HCT116 (cell line): ENCODE measurements at regions not wholly inside any gene's neighbourhood (a gene's known extent, or its start where the extent isn't known, plus 50 kb on each side); places are given as distances from the start of the nearest gene placed in this dataset.

Experiments
- ATAC-seq: fragments of 200-7000 bp; cut with Tn5 transposase; 2 replicates; pipeline ENCODE4 v1.9.1; 2020; ENCODE audit warnings: mild to moderate bottlenecking, moderate library complexity
- BruUV-seq: library from RNA; stranded (reverse); fragments of 400-500 nt; replicated peaks from 2 replicates; lab custom pipeline; 2021; lab: Mats Ljungman, UMichigan
- CTCF ChIA-PET: fragments of 300-600 bp; sonication (Branson Sonifier 250); formaldehyde crosslinking; loops from one replicate; lab custom pipeline; 2021; ENCODE audit warnings: antibody characterized with exemption; lab: Charles Lee
- POLR2A ChIA-PET: fragments of 300-600, 350-600 bp; sonication (Branson Sonifier 250); formaldehyde crosslinking; loops from one replicate; lab custom pipeline; 2021; ENCODE audit warnings: antibody characterized with exemption; lab: Charles Lee
- RAD21 ChIA-PET, 2 experiments: fragments of 300-600 bp; sonication (Branson Sonifier 250); formaldehyde crosslinking; loops; one replicate each; lab custom pipeline; 2023; ENCODE audit warnings: low total read pairs in 2 of 2; ENCODE audit not compliant: uncharacterized antibody in 2 of 2, unreplicated experiment in 2 of 2, low non-redundant PET in 1 of 2; lab: Charles Lee
- DNase-seq: peaks from one replicate; pipeline ENCODE4 v3.0.0-alpha.2; 2010; ENCODE audit warnings: low read depth, low spot score
- H2AFZ ChIP-seq: fragments of 200-600 bp; shearing (Covaris generic), sonication (generic); 2 replicates; pipeline ENCODE4 v1.6.1; 2017; ENCODE audit warnings: low read depth, mixed run types, mixed read lengths, antibody characterized with exemption, low read length; ENCODE audit not compliant: poor library complexity, severe bottlenecking
- H3K27ac ChIP-seq: 2 replicates; pipeline ENCODE4 v1.5.1; 2012; ENCODE audit warnings: low read depth, low read length
- H3K27me3 ChIP-seq: fragments of 200-600 bp; sonication (generic); 2 replicates; pipeline ENCODE4 v1.6.1; 2016; ENCODE audit warnings: mixed run types, low read length, mixed read lengths; ENCODE audit not compliant: insufficient read depth
- H3K36me3 ChIP-seq, 2 experiments: fragments of 200-500 bp in 1 of 2; fragments of 200-600 bp in 1 of 2; sonication (Bioruptor generic) in 1 of 2; sonication (generic) in 1 of 2; 2 replicates each; pipeline versions ENCODE4 v1.5.1 to v1.6.1; 2014 to 2016; ENCODE audit warnings: low read length in 2 of 2, inconsistent platforms in 1 of 2, mixed read lengths in 1 of 2, mixed run types in 1 of 2; ENCODE audit not compliant: insufficient read depth in 2 of 2, control insufficient read depth in 1 of 2
- H3K4me1 ChIP-seq, 2 experiments: fragments of 200-600 bp in 1 of 2; sonication (generic) in 1 of 2; 2 replicates each; pipeline versions ENCODE4 v1.5.1 to v1.6.1; 2012 to 2017; ENCODE audit warnings: low read length in 2 of 2, inconsistent platforms in 1 of 2, mild to moderate bottlenecking in 1 of 2, mixed read lengths in 1 of 2, mixed run types in 1 of 2, moderate library complexity in 1 of 2; ENCODE audit not compliant: insufficient read depth in 2 of 2, control insufficient read depth in 1 of 2
- H3K4me2 ChIP-seq: fragments of 200-600 bp; sonication (generic); 2 replicates; pipeline ENCODE4 v1.6.1; 2017; ENCODE audit warnings: mixed run types, low read length, mixed read lengths
- H3K4me3 ChIP-seq, 2 experiments: fragments of 200-600 bp in 1 of 2; sonication (generic) in 1 of 2; replicated peaks in 1 of 2; 2 replicates each; pipeline ENCODE4 v1.5.1; 2011 to 2016; ENCODE audit warnings: low read length in 2 of 2, control low read depth in 1 of 2, low read depth in 1 of 2, mild to moderate bottlenecking in 1 of 2, mixed read lengths in 1 of 2, mixed run types in 1 of 2
- H3K79me2 ChIP-seq: fragments of 200-600 bp; sonication (generic); 2 replicates; pipeline ENCODE4 v1.6.1; 2017; ENCODE audit warnings: mild to moderate bottlenecking, mixed run types, low read length, moderate library complexity, mixed read lengths; ENCODE audit not compliant: insufficient read depth
- H3K9ac ChIP-seq: fragments of 200-600 bp; sonication (generic); 2 replicates; pipeline ENCODE4 v1.6.1; 2016; ENCODE audit warnings: low read length, mixed read lengths
- H3K9me2 ChIP-seq: fragments of 200-600 bp; sonication (generic), shearing (Covaris generic); 2 replicates; pipeline ENCODE4 v1.6.1; 2017; ENCODE audit warnings: mixed run types, mild to moderate bottlenecking, moderate library complexity; ENCODE audit not compliant: insufficient read depth
- H3K9me3 ChIP-seq, 2 experiments: fragments of 200-500 bp in 1 of 2; fragments of 200-600 bp in 1 of 2; sonication (Bioruptor generic) in 1 of 2; sonication (generic) in 1 of 2; 2 replicates each; pipeline ENCODE4 v1.6.1; 2014 to 2017; ENCODE audit warnings: low read length in 2 of 2, mixed read lengths in 2 of 2, inconsistent platforms in 1 of 2, low read depth in 1 of 2, mild to moderate bottlenecking in 1 of 2, mixed run types in 1 of 2, moderate library complexity in 1 of 2; ENCODE audit not compliant: control insufficient read depth in 1 of 2, insufficient read depth in 1 of 2
- H4K20me1 ChIP-seq: fragments of 200-600 bp; sonication (generic), shearing (Covaris generic); 2 replicates; pipeline ENCODE4 v1.6.1; 2017; ENCODE audit warnings: mixed run types, mild to moderate bottlenecking, moderate library complexity; ENCODE audit not compliant: insufficient read depth
- CEBPB ChIP-seq: IDR thresholded peaks from 2 replicates; pipeline ENCODE4 v1.6.1; 2012; ENCODE audit warnings: low read depth
- FOSL1 ChIP-seq: IDR thresholded peaks from 2 replicates; pipeline ENCODE4 v1.6.1; 2012; ENCODE audit warnings: low read depth
- intact Hi-C: fragments of 100-400 bp; cut with micrococcal nuclease; formaldehyde crosslinking; loops from 2 replicates; pipeline ENCODE4 v1.10.0; 2022
- TF ChIP-seq, protein P1 (sequence below): IDR thresholded peaks from 2 replicates; pipeline ENCODE4 v1.6.1; 2012
- TF ChIP-seq, protein P2 (sequence below): IDR thresholded peaks from 2 replicates; pipeline ENCODE4 v1.6.1; 2011; ENCODE audit warnings: mild to moderate bottlenecking, low read length, moderate library complexity; ENCODE audit not compliant: insufficient replicate concordance; ENCODE audit errors: extremely low read depth

- no peaks in the 10 kb centered on the region for H3K79me2 ChIP-seq
- no peaks in the 10 kb centered on the region for H3K36me3 ChIP-seq
- CTCF ChIA-PET, result no interaction called here
- intact Hi-C loops, result no loop called here
- no peak overlapping the region for H3K4me2 ChIP-seq
- TF ChIP-seq, protein P1, sequence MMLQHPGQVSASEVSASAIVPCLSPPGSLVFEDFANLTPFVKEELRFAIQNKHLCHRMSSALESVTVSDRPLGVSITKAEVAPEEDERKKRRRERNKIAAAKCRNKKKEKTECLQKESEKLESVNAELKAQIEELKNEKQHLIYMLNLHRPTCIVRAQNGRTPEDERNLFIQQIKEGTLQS, result no peak
- TF ChIP-seq, protein P2, sequence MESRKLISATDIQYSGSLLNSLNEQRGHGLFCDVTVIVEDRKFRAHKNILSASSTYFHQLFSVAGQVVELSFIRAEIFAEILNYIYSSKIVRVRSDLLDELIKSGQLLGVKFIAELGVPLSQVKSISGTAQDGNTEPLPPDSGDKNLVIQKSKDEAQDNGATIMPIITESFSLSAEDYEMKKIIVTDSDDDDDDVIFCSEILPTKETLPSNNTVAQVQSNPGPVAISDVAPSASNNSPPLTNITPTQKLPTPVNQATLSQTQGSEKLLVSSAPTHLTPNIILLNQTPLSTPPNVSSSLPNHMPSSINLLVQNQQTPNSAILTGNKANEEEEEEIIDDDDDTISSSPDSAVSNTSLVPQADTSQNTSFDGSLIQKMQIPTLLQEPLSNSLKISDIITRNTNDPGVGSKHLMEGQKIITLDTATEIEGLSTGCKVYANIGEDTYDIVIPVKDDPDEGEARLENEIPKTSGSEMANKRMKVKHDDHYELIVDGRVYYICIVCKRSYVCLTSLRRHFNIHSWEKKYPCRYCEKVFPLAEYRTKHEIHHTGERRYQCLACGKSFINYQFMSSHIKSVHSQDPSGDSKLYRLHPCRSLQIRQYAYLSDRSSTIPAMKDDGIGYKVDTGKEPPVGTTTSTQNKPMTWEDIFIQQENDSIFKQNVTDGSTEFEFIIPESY, result no peak
- TF ChIP-seq FOSL1, result no peak
- no peak overlapping the region for H3K9ac ChIP-seq
- no peaks in the 10 kb centered on the region for H3K9me3 ChIP-seq
- no peaks in the 10 kb centered on the region for H3K4me1 ChIP-seq
- no peaks in the 10 kb centered on the region for H3K9me2 ChIP-seq
- DNase-seq (no peak), ATAC-seq (no peak)
- H3K27ac ChIP-seq, result no peak overlapping the region
- POLR2A ChIA-PET, result no interaction called here
- no TSS peak for BruUV-seq
- RAD21 ChIA-PET, result no interaction called here
- no peak overlapping the region for H2AFZ ChIP-seq
- H3K4me3 ChIP-seq, result no peak overlapping the region
- H4K20me1 ChIP-seq, result no peaks in the 10 kb centered on the region
- no peaks in the 10 kb centered on the region for H3K27me3 ChIP-seq
Measured at GRCh38 chr3:177405191-177405672, 207.9 kb upstream of the TBL1XR1 start.

DNA sequence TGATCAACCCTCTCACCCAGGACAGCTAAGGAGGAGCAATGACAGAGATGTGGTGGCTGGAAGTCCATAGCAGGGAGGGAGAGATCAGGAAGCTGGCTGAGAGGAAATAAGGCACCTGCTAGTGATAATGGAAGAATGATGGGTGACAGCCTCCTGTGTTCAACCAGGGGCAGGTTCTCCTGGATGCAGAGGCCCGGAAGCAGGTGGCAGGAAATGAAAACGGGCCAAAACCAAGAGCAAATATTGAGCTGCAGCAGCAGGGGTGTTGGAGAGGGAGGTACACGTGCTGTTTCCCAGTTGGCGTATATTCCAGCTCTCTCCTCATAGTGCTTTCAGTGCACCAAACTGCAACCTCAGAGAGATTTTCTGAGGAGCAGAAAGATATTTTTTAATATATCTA, 213.4 kb upstream of the TBL1XR1 start:
- Histone ChIP-seq H3K79me2 (no peaks in the 10 kb centered on the region), H3K4me2 (no peak overlapping the region), H3K27me3 (no peaks in the 10 kb centered on the region), H3K4me3 (no peak overlapping the region), H3K36me3 (no peaks in the 10 kb centered on the region), H3K9me2 (no peaks in the 10 kb centered on the region), H3K4me1 (no peaks in the 10 kb centered on the region), H3K9ac (no peak overlapping the region), H3K27ac (no peak overlapping the region), H2AFZ (no peak overlapping the region), H4K20me1 (no peaks in the 10 kb centered on the region), H3K9me3 (no peaks in the 10 kb centered on the region)
- CTCF ChIA-PET, result no interaction called here
- RAD21 ChIA-PET, result no interaction called here
- DNase-seq (no peak), ATAC-seq (no peak)
- no TSS peak for BruUV-seq
- intact Hi-C loops, result no loop called here
- TF ChIP-seq CEBPB, result no peak
- POLR2A ChIA-PET, result no interaction called here
